T-helper 1 cell treated with Interleukin-12 subunit alpha and Interleukin-12 subunit beta and Interleukin-4 antibody, amounts not matched to agents 30 μg/mL and 1 μg/mL, for 36 hours (primary cell): ENCODE measurements at regions not wholly inside any gene's neighbourhood (a gene's known extent, or its start where the extent isn't known, plus 50 kb on each side); places are given as distances from the start of the nearest gene placed in this dataset.
"Not testable (repeated sequence)": the region's sequence is repeated elsewhere in the genome, so short reads cannot be mapped to it uniquely, and the experiment has no call there.

Experiments
- H3K27ac Mint-ChIP-seq: one replicate; pipeline ENCODE4 v1.8.0; 2021; ENCODE audit warnings: mild to moderate bottlenecking, mixed read lengths
- H3K27me3 Mint-ChIP-seq: one replicate; pipeline ENCODE4 v1.8.0; 2021; ENCODE audit warnings: low read depth, mixed read lengths
- H3K36me3 Mint-ChIP-seq: one replicate; pipeline ENCODE4 v1.8.0; 2021; ENCODE audit warnings: low read depth, mixed read lengths
- H3K4me1 Mint-ChIP-seq: one replicate; pipeline ENCODE4 v1.8.0; 2021; ENCODE audit warnings: low read depth, mixed read lengths
- H3K4me3 Mint-ChIP-seq: one replicate; pipeline ENCODE4 v1.8.0; 2021; ENCODE audit warnings: mild to moderate bottlenecking, moderate library complexity, mixed read lengths
- H3K9me3 Mint-ChIP-seq: one replicate; pipeline ENCODE4 v1.8.0; 2021; ENCODE audit warnings: mixed read lengths

GRCh38 chr21:28590676-28591075 lies 402.0 kb downstream of the LTN1 start:
- Mint-ChIP-seq H3K4me3 (no peak overlapping the region), H3K27me3 (no peaks in the 10 kb centered on the region), H3K36me3 (no peaks in the 10 kb centered on the region), H3K4me1 (no peaks in the 10 kb centered on the region), H3K27ac (no peak overlapping the region), H3K9me3 (no peaks in the 10 kb centered on the region)

- H3K27ac Mint-ChIP-seq, result no peak overlapping the region
- H3K4me1 Mint-ChIP-seq, result no peaks in the 10 kb centered on the region
- H3K9me3 Mint-ChIP-seq, result no peaks in the 10 kb centered on the region
- H3K4me3 Mint-ChIP-seq, result no peak overlapping the region
- no peaks in the 10 kb centered on the region for H3K36me3 Mint-ChIP-seq
- no peaks in the 10 kb centered on the region for H3K27me3 Mint-ChIP-seq
Observed at GRCh38 chr21:28590026-28590425, 402.7 kb downstream of the LTN1 start.

GRCh38 chr21:28588997-28589396 lies 403.7 kb downstream of the LTN1 start:
- H3K27ac Mint-ChIP-seq, result no peak overlapping the region
- no peak overlapping the region for H3K4me3 Mint-ChIP-seq
- no peaks in the 10 kb centered on the region for H3K36me3 Mint-ChIP-seq
- H3K9me3 Mint-ChIP-seq, result no peaks in the 10 kb centered on the region
- no peaks in the 10 kb centered on the region for H3K27me3 Mint-ChIP-seq
- H3K4me1 Mint-ChIP-seq, result no peaks in the 10 kb centered on the region

DNA sequence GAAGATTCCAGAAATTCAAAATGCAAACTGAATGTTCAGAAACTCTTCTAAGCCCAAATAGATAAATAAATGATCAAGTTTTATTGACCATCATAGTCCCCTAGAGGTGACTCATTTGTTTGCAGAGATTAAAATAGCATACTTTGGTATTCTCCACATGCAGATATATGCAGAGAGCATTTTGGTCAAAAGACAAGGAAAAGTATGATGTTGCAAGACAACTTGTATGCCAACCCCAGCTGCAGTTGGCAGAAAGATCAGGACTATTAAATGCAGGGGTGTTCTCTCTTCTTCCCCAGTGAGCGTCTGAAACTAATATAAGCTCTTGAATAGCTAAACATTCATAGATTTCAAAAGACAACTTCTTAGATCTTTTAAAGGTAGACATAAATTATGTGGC lies 404.9 kb downstream of the LTN1 start:
- H3K36me3 Mint-ChIP-seq, result no peaks in the 10 kb centered on the region
- no peaks in the 10 kb centered on the region for H3K9me3 Mint-ChIP-seq
- no peaks in the 10 kb centered on the region for H3K27me3 Mint-ChIP-seq
- no peak overlapping the region for H3K4me3 Mint-ChIP-seq
- no peaks in the 10 kb centered on the region for H3K4me1 Mint-ChIP-seq
- no peak overlapping the region for H3K27ac Mint-ChIP-seq

DNA sequence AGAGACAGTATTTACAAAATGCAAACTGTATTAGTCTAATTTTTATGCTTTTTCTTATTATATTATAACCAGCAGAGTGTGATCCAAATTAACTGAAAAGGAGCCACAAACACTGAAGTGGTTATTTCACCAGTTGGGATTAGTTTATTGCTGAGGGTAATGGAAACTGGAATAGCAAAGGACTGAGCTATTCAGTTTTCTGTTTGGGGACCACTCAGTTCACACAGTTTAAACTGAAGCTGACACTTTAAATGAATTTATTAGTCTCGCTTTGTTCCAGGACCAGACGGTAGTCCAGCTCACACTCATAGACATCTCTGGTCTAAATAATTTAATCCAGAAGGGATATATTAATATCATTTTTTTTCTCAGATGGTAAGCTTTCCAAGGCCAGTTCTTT lies 410.7 kb downstream of the LTN1 start:
- Mint-ChIP-seq H3K4me3 (no peak overlapping the region), H3K4me1 (no peaks in the 10 kb centered on the region), H3K9me3 (no peaks in the 10 kb centered on the region), H3K36me3 (peaks cover 7% of the 10 kb centered on the region), H3K27ac (no peak overlapping the region), H3K27me3 (no peaks in the 10 kb centered on the region)

- H3K4me1 Mint-ChIP-seq, H3K4me3 Mint-ChIP-seq: not testable (repeated sequence)
Observed at GRCh38 chr21:28581311-28581731, 411.4 kb downstream of the LTN1 start.

GRCh38 chr21:28580585-28580984 lies 412.1 kb downstream of the LTN1 start:
- no peak overlapping the region for H3K4me3 Mint-ChIP-seq
- no peaks in the 10 kb centered on the region for H3K9me3 Mint-ChIP-seq
- H3K4me1 Mint-ChIP-seq, result no peaks in the 10 kb centered on the region
- H3K36me3 Mint-ChIP-seq, result peaks cover 9% of the 10 kb centered on the region
- no peak overlapping the region for H3K27ac Mint-ChIP-seq
- no peaks in the 10 kb centered on the region for H3K27me3 Mint-ChIP-seq

More at GRCh38 chr21:28581311-28581731, 411.4 kb downstream of the LTN1 start:
- not testable (repeated sequence) for H3K27me3 Mint-ChIP-seq, H3K9me3 Mint-ChIP-seq, H3K27ac Mint-ChIP-seq, H3K36me3 Mint-ChIP-seq

DNA sequence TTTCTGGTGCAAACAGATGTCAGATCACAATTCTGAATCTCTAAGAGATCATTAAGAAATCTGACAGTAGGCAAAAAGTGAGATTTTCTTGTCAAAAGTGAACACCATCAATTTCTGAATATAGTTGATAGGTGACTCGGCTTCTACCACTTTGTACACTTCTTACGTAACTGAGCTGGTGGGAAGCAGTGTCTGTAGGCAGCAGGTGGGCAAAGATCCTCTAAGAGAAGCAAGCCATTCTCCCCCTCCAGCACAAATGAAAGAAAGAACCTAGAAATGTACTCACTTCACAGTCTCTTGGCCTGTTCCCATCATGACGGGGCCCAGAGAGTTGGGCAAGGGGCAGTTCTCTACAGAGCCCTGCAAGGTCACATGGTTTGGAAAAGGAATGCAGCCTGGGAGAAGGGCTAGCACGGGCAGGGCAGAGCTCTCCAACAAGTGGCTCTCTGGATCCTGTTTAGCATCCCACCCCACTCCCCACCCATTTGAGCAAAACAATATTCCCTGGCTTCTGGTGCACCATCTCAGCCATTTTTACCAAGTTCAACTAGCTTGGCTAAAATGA lies 412.6 kb downstream of the LTN1 start:
- H3K27ac Mint-ChIP-seq, result no peak overlapping the region
- H3K27me3 Mint-ChIP-seq, result no peaks in the 10 kb centered on the region
- no peaks in the 10 kb centered on the region for H3K4me1 Mint-ChIP-seq
- H3K4me3 Mint-ChIP-seq, result no peak overlapping the region
- H3K9me3 Mint-ChIP-seq, result no peaks in the 10 kb centered on the region
- H3K36me3 Mint-ChIP-seq, result peaks cover 13% of the 10 kb centered on the region

DNA sequence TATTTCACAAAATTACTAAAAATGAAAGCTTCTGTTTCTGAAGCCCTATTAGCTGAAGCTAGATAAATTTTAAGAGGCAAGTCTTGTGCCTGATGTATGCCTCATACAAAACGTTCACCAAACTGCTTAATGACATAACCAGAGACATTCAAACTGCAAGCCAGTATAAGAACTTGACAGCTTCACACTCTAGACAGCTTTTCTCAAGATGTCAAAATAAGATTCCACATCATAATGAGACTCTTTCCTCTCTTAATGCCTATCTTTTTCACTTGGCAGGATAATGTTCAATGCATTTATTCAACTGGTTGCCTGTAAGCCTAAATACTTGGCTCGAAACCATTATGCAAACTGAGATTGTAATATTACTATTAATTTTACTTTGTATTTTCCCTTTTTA lies 424.0 kb downstream of the LTN1 start:
- Mint-ChIP-seq H3K27me3 (no peaks in the 10 kb centered on the region), H3K4me3 (no peak overlapping the region), H3K27ac (no peak overlapping the region), H3K4me1 (no peaks in the 10 kb centered on the region), H3K9me3 (peaks cover 8% of the 10 kb centered on the region), H3K36me3 (no peaks in the 10 kb centered on the region)

GRCh38 chr21:28563933-28564332 lies 428.7 kb downstream of the LTN1 start:
- H3K27ac Mint-ChIP-seq, H3K36me3 Mint-ChIP-seq, H3K4me1 Mint-ChIP-seq, H3K4me3 Mint-ChIP-seq, H3K27me3 Mint-ChIP-seq: not testable (repeated sequence)
- peaks cover 18% of the 10 kb centered on the region for H3K9me3 Mint-ChIP-seq

DNA sequence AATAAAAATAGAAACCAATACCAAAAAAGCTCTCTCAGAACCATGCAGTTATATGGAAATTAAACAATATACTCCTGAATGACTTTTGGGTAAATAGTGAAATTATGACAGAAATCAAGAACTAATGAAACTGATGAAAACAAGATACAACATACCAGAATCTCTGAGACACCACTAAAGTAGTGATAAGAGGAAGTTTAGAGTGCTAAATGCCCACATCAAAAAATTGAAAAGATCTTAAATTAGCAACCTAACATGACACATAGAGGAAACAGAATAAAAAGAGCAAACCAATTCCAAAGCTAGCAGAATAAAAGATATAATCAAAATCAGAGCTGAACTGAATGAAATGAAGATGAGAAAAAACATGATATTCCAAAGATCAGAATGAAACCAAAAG lies 430.9 kb downstream of the LTN1 start:
- H3K4me3 Mint-ChIP-seq, result no peak overlapping the region
- H3K27ac Mint-ChIP-seq, result no peak overlapping the region
- H3K9me3 Mint-ChIP-seq, result peaks cover 18% of the 10 kb centered on the region
- no peaks in the 10 kb centered on the region for H3K27me3 Mint-ChIP-seq
- peaks cover 2% of the 10 kb centered on the region for H3K36me3 Mint-ChIP-seq
- peaks cover 5% of the 10 kb centered on the region for H3K4me1 Mint-ChIP-seq

DNA sequence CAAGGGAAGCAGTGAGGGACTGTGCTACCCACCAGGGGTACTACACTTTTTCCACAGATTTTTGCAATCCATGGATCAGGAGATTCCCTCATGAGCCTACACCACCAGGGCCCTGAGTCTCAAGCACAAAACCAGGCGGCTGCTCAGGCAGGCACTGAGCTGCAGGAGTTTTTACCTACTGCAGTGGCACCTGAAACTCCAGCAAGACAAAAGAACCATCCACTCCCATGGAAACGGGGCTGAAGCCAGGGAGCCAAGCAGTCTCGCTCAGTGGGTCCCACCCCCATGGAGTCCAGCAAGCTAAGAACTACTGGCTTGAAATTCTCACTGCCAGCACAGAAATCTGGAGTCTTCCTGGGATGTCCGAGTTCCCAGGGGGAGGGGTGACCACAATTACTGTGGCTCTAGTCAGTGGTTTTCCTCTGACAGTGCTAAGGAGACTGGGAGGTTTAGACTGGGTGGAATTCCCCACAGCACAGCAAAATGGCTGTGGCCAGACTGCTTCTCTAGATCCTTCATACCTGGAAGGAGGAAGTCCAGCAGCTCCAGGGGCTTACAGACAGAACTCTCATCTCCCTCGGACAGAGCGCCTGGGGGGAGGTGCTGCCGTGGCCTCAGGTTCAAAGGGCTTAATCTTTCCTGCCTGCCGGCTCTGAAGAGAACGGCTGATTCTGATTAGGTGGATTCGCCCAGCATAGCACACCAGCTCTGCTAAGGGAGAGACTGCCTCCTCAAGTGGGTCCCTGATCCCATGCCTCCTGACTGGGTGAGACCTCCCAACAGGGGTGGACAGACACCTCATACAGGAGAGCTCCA lies 437.8 kb downstream of the LTN1 start:
- Mint-ChIP-seq H3K9me3 (peaks cover 3% of the 10 kb centered on the region), H3K27me3 (no peaks in the 10 kb centered on the region), H3K36me3 (no peaks in the 10 kb centered on the region), H3K4me1 (no peaks in the 10 kb centered on the region), H3K4me3 (no peak overlapping the region), H3K27ac (no peak overlapping the region)

DNA sequence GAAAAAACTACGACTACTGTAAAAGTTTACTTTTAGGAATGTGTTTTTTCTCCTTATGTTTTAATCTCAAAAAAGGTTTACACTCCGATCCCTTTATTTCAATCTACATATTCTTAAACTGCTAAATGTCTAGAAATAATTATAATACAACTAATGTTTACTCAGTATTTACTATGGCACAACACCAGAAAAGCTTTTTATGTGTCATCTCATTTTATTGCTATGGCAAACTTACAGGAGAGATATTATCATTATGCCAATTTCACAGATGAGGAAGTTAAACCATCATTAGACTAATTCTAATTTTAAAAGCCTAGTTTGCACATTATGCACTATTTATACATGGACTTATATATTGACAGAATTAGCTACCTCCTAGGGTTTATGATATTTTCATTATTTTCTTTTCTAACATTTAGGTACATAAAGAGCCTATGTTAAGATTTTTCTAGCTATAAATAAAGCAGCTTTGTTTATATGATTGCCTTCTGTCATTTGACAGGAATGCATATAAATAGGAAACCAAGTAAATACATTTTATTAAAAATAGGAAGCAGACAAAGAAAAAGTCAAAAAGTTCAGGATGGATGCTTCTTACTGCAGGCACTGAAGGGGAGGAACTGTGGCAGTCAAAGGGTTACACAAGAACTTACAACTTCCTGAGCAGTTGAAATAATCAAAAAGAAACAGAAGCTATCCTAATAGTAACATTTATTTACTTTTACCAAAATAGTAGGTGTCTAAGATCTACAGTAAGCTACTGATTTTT lies 442.4 kb downstream of the LTN1 start:
- Mint-ChIP-seq H3K27ac (no peak overlapping the region), H3K4me1 (no peaks in the 10 kb centered on the region), H3K9me3 (no peaks in the 10 kb centered on the region), H3K36me3 (peaks cover 4% of the 10 kb centered on the region), H3K4me3 (no peak overlapping the region), H3K27me3 (no peaks in the 10 kb centered on the region)

DNA sequence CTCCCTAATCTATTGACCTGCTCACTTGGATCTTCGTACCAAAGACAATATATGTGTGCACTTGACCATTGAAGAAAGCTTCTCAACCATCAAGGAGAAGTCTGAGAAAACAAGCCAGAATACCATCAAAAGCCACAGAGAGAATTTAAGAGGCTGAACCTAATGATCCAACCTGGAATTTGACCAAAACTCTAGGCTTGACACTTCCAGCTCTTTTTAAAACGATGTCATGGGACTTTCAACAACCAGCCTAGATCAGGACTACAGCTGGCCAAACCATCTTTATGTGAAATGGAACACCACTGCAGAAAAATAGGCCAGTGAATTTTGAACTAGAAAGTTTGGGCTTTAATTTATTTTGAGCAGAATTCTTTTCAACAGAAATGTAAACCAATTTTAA lies 444.4 kb downstream of the LTN1 start:
- Mint-ChIP-seq H3K4me1 (no peaks in the 10 kb centered on the region), H3K27me3 (no peaks in the 10 kb centered on the region), H3K27ac (no peak overlapping the region), H3K9me3 (no peaks in the 10 kb centered on the region), H3K4me3 (no peak overlapping the region), H3K36me3 (peaks cover 4% of the 10 kb centered on the region)

GRCh38 chr21:28547766-28548165 lies 444.9 kb downstream of the LTN1 start:
- Mint-ChIP-seq H3K9me3 (no peaks in the 10 kb centered on the region), H3K4me3 (no peak overlapping the region), H3K36me3 (peaks cover 4% of the 10 kb centered on the region), H3K27me3 (no peaks in the 10 kb centered on the region), H3K4me1 (no peaks in the 10 kb centered on the region), H3K27ac (no peak overlapping the region)
